ENCODE measurements at regions not wholly inside any gene's neighbourhood (a gene's known extent, or its start where the extent isn't known, plus 50 kb on each side); places are given as distances from the start of the nearest gene placed in this dataset.

DNA sequence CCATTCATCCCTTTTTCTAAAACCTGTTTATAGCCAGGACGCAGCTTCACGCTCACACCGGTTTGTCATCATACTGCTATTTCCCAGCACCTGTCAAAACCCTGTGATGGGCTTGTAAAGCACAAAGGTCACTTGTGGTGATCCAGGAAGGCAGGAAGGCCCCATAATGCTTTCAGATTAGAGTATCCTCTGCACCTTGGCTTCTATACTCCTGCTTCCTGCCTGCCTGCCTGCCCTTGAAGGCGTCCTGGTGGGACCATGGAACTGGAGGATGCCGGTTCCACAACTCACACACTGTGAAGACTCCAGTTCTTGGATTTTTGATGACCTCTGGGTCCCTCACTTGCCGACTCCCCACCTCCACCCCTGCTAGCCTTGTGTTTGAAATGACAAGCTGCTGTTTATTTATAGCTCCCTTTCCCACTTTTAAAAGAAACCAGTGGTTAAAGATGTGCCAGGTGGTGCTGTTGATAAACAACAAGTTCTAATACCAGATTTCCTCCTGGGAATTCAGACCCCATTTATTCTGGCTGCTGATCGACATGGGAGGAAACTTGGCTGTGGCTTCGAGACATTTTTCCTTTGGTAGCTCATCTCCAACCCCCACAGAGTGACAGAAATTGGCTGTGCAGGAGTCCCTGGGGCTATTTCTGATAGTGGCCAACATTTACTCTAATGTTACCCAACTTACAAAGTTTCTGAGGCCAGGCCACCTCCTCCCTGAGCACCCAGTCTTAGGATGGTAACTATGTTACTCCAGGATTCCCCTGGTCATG, 211.5 kb downstream of the KDR start:
- H3K4me1 ChIP-seq: no peaks in the 10 kb centered on the region
- no peak overlapping the region for H3K27ac ChIP-seq
- H3K4me3 ChIP-seq: no peak overlapping the region
- no peak for ATAC-seq
- H3K36me3 ChIP-seq: no peaks in the 10 kb centered on the region
- no peak for DNase-seq
- H3K9me3 ChIP-seq: no peaks in the 10 kb centered on the region
- no peaks in the 10 kb centered on the region for H3K27me3 ChIP-seq
- TF ChIP-seq, protein P1, sequence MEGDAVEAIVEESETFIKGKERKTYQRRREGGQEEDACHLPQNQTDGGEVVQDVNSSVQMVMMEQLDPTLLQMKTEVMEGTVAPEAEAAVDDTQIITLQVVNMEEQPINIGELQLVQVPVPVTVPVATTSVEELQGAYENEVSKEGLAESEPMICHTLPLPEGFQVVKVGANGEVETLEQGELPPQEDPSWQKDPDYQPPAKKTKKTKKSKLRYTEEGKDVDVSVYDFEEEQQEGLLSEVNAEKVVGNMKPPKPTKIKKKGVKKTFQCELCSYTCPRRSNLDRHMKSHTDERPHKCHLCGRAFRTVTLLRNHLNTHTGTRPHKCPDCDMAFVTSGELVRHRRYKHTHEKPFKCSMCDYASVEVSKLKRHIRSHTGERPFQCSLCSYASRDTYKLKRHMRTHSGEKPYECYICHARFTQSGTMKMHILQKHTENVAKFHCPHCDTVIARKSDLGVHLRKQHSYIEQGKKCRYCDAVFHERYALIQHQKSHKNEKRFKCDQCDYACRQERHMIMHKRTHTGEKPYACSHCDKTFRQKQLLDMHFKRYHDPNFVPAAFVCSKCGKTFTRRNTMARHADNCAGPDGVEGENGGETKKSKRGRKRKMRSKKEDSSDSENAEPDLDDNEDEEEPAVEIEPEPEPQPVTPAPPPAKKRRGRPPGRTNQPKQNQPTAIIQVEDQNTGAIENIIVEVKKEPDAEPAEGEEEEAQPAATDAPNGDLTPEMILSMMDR (IDR thresholded peaks at IDR 0.05): no peak
- intact Hi-C loops (cut with DNase I): no loop called here

DNA sequence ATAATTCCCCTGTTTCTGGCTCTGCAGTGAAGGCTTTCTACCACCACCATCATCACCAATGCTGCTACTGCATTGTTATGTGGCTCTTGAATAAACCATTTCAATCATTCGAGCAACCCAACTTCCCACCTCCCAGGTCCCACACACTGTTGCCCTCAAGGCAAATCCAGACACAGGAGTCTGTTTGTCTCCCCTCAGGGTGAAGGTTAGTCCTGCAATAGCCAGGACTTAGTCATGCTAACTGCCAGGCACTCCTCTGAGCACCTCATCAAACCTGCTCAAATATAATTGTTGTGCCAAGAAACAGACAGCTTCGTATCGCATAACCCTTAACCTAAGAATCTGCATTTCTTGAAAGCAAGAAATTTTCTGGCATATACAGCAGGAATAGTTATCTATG, 213.2 kb downstream of the KDR start:
- no peaks in the 10 kb centered on the region for H3K27me3 ChIP-seq
- H3K27ac ChIP-seq: no peak overlapping the region
- DNase-seq: no peak
- peaks cover 0 to 6% of the 10 kb centered on the region in 2 donors for H3K9me3 ChIP-seq
- no peaks in the 10 kb centered on the region for H3K36me3 ChIP-seq
- TF ChIP-seq, protein P1 (IDR thresholded peaks at IDR 0.05): no peak
- ATAC-seq: no peak
- no peak overlapping the region for H3K4me3 ChIP-seq
- no peaks in the 10 kb centered on the region for H3K4me1 ChIP-seq
- intact Hi-C loops (cut with DNase I): no loop called here

DNA sequence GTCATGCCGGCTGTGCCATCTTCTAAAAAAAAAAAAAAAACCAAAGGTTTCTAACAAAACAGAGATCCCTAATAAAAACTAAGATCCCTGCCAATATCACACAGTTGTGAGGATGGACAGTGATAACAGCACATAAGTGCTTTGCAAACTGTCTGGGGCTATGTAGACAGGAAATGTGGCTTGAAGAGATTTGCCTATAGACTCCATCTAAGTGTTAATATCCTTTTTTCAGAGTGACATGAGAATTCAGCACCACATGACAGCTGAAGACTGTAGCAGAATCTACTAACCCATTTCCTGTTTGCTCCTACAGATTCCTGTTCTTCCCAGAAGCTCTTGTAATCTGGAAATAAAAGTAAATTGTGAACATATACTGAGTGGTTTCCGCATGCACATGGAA, 215.4 kb downstream of the KDR start:
- H3K27me3 ChIP-seq: no peaks in the 10 kb centered on the region
- intact Hi-C loops (cut with DNase I): no loop called here
- no peaks in the 10 kb centered on the region for H3K36me3 ChIP-seq
- peaks cover 0 to 8% of the 10 kb centered on the region in 2 donors for H3K9me3 ChIP-seq
- H3K4me1 ChIP-seq: no peaks in the 10 kb centered on the region
- DNase-seq: no peak
- TF ChIP-seq, protein P1 (IDR thresholded peaks at IDR 0.05): no peak
- no peak for ATAC-seq
- no peak overlapping the region for H3K27ac ChIP-seq
- no peak overlapping the region for H3K4me3 ChIP-seq

DNA sequence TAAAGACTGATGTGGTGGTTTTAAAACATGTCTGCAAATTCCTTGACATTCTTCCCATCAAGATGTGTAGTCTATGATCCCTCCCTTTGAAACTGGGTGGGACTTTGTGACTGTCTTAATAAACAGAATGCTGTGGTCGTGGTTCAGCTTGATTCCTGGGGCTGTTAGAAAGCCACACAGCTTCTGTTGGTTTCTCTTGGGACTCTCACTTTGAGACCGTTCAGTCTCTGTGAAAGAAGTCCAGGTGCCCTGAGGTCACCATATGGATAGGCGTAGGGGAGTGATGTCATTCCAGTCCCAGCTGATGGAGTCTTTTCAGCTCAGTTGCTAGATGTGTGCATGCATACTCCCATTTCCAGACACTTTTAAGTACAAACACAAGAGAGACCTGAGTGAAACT, 216.6 kb downstream of the KDR start:
- no peak overlapping the region for H3K27ac ChIP-seq
- TF ChIP-seq, protein P1 (IDR thresholded peaks at IDR 0.05): no peak
- DNase-seq (no peak), ATAC-seq (no peak)
- intact Hi-C loops (cut with DNase I): no loop called here
- H3K9me3 ChIP-seq: peaks cover 0 to 8% of the 10 kb centered on the region in 2 donors
- H3K4me3 ChIP-seq: no peak overlapping the region
- H3K36me3 ChIP-seq: no peaks in the 10 kb centered on the region
- no peaks in the 10 kb centered on the region for H3K4me1 ChIP-seq
- H3K27me3 ChIP-seq: no peaks in the 10 kb centered on the region

DNA sequence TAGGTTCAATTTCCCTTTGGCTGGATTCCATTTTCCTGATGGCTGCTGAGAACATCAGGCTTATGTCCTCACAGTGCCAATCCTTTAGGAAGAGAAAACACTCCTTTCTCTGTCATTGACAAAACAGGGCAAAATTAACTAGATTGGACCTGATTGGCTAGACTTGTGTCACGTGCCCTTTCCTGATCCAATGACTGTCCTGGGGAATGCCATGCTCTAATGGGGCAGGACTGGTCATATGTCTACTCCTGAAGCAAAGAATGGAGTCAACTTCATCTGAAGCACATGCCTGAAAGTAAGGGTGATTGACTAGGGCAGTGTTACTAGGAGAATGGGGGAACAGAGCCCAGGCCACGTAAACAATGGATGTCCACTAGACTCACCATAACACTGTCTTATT, 220.4 kb downstream of the KDR start:
- no peak overlapping the region for H3K4me3 ChIP-seq
- intact Hi-C loops (cut with DNase I): no loop called here
- ATAC-seq (no peak), DNase-seq (no peak)
- TF ChIP-seq, protein P1 (IDR thresholded peaks at IDR 0.05): no peak
- no peaks in the 10 kb centered on the region for H3K27me3 ChIP-seq
- H3K36me3 ChIP-seq: no peaks in the 10 kb centered on the region
- H3K9me3 ChIP-seq: peaks cover 0 to 8% of the 10 kb centered on the region in 2 donors
- no peaks in the 10 kb centered on the region for H3K4me1 ChIP-seq
- no peak overlapping the region for H3K27ac ChIP-seq

Measured in left lung (tissue), 4 donors.